GM23338 (cell line): ENCODE measurements at regions not wholly inside any gene's neighbourhood (a gene's known extent, or its start where the extent isn't known, plus 50 kb on each side); places are given as distances from the start of the nearest gene placed in this dataset.

ENCODE experiments used
- ATAC-seq: fragments of 200-7000 bp; cut with Tn5 transposase; 3 replicates; pipeline ENCODE4 v1.9.1; 2020
- DNase-seq: peaks from one replicate; pipeline ENCODE4 v3.0.0-alpha.2; 2015; ENCODE audit warnings: low spot score
- H2AFZ ChIP-seq: fragments of 200-600 bp; sonication (generic); 2 replicates; pipeline ENCODE4 v1.8.0; 2016; ENCODE audit warnings: antibody characterized with exemption, mild to moderate bottlenecking, moderate library complexity
- H3F3A ChIP-seq: fragments of 200-600 bp; sonication (generic); replicated peaks from 2 replicates; pipeline ENCODE4 v1.8.0; 2017; ENCODE audit warnings: antibody characterized with exemption, mixed run types, low read depth
- H3K27ac ChIP-seq: fragments of 200-600 bp; sonication (generic); 2 replicates; pipeline ENCODE4 v1.6.1; 2016; ENCODE audit warnings: low read depth
- H3K27me3 ChIP-seq: fragments of 200-600 bp; sonication (generic); 2 replicates; pipeline ENCODE4 v1.8.0; 2016; ENCODE audit warnings: mild to moderate bottlenecking, mixed run types, moderate library complexity; ENCODE audit not compliant: insufficient read depth
- H3K36me3 ChIP-seq: fragments of 200-600 bp; sonication (generic); 2 replicates; pipeline ENCODE4 v1.8.0; 2016; ENCODE audit warnings: mild to moderate bottlenecking; ENCODE audit not compliant: insufficient read depth
- H3K4me1 ChIP-seq: fragments of 200-600 bp; sonication (generic); 2 replicates; pipeline ENCODE4 v1.8.0; 2016; ENCODE audit warnings: mild to moderate bottlenecking, moderate library complexity; ENCODE audit not compliant: insufficient read depth
- H3K4me2 ChIP-seq: fragments of 200-600 bp; sonication (generic); 2 replicates; pipeline ENCODE4 v1.7.1; 2017; ENCODE audit warnings: mixed run types
- H3K4me3 ChIP-seq: fragments of 200-600 bp; sonication (generic); 2 replicates; pipeline ENCODE4 v1.6.1; 2016; ENCODE audit warnings: mixed run types
- H3K79me2 ChIP-seq: fragments of 200-600 bp; sonication (generic); replicated peaks from 2 replicates; pipeline ENCODE4 v1.8.0; 2017; ENCODE audit warnings: mild to moderate bottlenecking; ENCODE audit not compliant: insufficient read depth
- H3K9me2 ChIP-seq: fragments of 200-600 bp; sonication (generic); 2 replicates; pipeline ENCODE4 v1.8.0; 2017; ENCODE audit not compliant: insufficient read depth
- H4K20me1 ChIP-seq: fragments of 200-600 bp; sonication (generic); replicated peaks from 2 replicates; pipeline ENCODE4 v1.8.0; 2017; ENCODE audit warnings: mild to moderate bottlenecking; ENCODE audit not compliant: insufficient read depth
- H3K27ac Mint-ChIP-seq: 2 replicates; pipeline ENCODE4 v1.8.0; 2020; ENCODE audit warnings: inconsistent platforms, mild to moderate bottlenecking, moderate library complexity, mixed read lengths
- H3K27me3 Mint-ChIP-seq: 3 replicates; pipeline ENCODE4 v1.8.0; 2022; ENCODE audit warnings: low read depth, mild to moderate bottlenecking, moderate library complexity, mixed read lengths, inconsistent platforms; ENCODE audit not compliant: insufficient read depth, poor library complexity
- H3K36me3 Mint-ChIP-seq: 3 replicates; pipeline ENCODE4 v1.8.0; 2021; ENCODE audit warnings: low read depth, mild to moderate bottlenecking, inconsistent platforms, moderate library complexity, mixed read lengths
- H3K4me1 Mint-ChIP-seq: 3 replicates; pipeline ENCODE4 v1.8.0; 2020; ENCODE audit warnings: mild to moderate bottlenecking, inconsistent platforms, mixed read lengths
- H3K4me3 Mint-ChIP-seq: 3 replicates; pipeline ENCODE4 v1.8.0; 2021; ENCODE audit warnings: moderate library complexity, mild to moderate bottlenecking, inconsistent platforms, mixed read lengths
- H3K9me3 Mint-ChIP-seq: 3 replicates; pipeline ENCODE4 v1.8.0; 2020; ENCODE audit warnings: moderate library complexity, mild to moderate bottlenecking, inconsistent platforms, mixed read lengths
- CREB1 ChIP-seq: fragments of 250-450 bp; sonication (Bioruptor Pico); IDR thresholded peaks from 2 replicates; pipeline ENCODE4 v1.5.0; 2020; ENCODE audit warnings: low read depth, mild to moderate bottlenecking, moderate library complexity
- CTCF ChIP-seq, 2 experiments: fragments of 200-600 bp in 1 of 2; sonication (generic) in 1 of 2; conservative IDR thresholded peaks; 2 replicates each; pipeline versions ENCODE4 v1.5.1 to v1.6.1; 2016 to 2017; ENCODE audit warnings: antibody characterized with exemption in 2 of 2, low read depth in 2 of 2, mild to moderate bottlenecking in 2 of 2, moderate library complexity in 1 of 2
- ETS1 ChIP-seq: IDR thresholded peaks from 2 replicates; pipeline ENCODE4 v1.6.1; 2016; ENCODE audit warnings: antibody characterized with exemption
- EZH2 ChIP-seq: fragments of 200-600 bp; sonication (generic); IDR thresholded peaks from one replicate; pipeline ENCODE4 v1.8.0; 2017; ENCODE audit warnings: antibody characterized with exemption, mild to moderate bottlenecking, low read depth; ENCODE audit not compliant: unreplicated experiment
- EZH2phosphoT487 ChIP-seq: fragments of 200-600 bp; sonication (generic); IDR thresholded peaks from one replicate; pipeline ENCODE4 v1.8.1; 2018; ENCODE audit warnings: antibody characterized with exemption; ENCODE audit not compliant: unreplicated experiment
- REST ChIP-seq: IDR thresholded peaks from one replicate; pipeline ENCODE4 v1.6.1; 2018; ENCODE audit warnings: antibody characterized with exemption; ENCODE audit not compliant: unreplicated experiment
- STAT1 ChIP-seq: IDR thresholded peaks from one replicate; pipeline ENCODE4 v1.6.1; 2016; ENCODE audit warnings: antibody characterized with exemption; ENCODE audit not compliant: unreplicated experiment
- TF ChIP-seq, protein P1 (sequence below): fragments of 250-450 bp; sonication (Bioruptor Pico); IDR thresholded peaks from 2 replicates; pipeline ENCODE4 v1.5.0; 2020; ENCODE audit warnings: mild to moderate bottlenecking, moderate library complexity

GRCh38 chrX:151476604-151477303 lies 79.7 kb downstream of the VMA21 start:
- H3F3A ChIP-seq, result no peaks in the 10 kb centered on the region
- peak; percentile 56 for ATAC-seq
- Mint-ChIP-seq H3K36me3 (no peaks in the 10 kb centered on the region; the same call in 2 of the 3 replicates), H3K9me3 (peaks cover 3% of the 10 kb centered on the region; the same call in 1 of the 3 replicates), H3K27me3 (no peaks in the 10 kb centered on the region), H3K4me3 (no peak overlapping the region), H3K4me1 (peaks cover 10% of the 10 kb centered on the region; the same call in 2 of the 3 replicates), H3K27ac (no peak overlapping the region)
- H3K27me3 ChIP-seq, result no peaks in the 10 kb centered on the region
- no peak overlapping the region for H3K4me3 ChIP-seq
- H3K4me2 ChIP-seq, result no peak overlapping the region
- no peak overlapping the region for H2AFZ ChIP-seq
- TF ChIP-seq REST, result no peak
- H3K4me1 ChIP-seq, result no peaks in the 10 kb centered on the region; the same call in 1 of the 2 replicates
- no peaks in the 10 kb centered on the region for H3K9me2 ChIP-seq
- DNase-seq, result peak; percentile 65
- no peaks in the 10 kb centered on the region for H3K36me3 ChIP-seq
- H3K27ac ChIP-seq, result 0 out of 2 replicates have a peak overlapping the region, but pooled peaks have one; percentile 76
- no peaks in the 10 kb centered on the region for H3K79me2 ChIP-seq
- H4K20me1 ChIP-seq, result no peaks in the 10 kb centered on the region

GRCh38 chrX:151478058-151478457 lies 81.1 kb downstream of the VMA21 start:
- no peak for ATAC-seq
- Histone ChIP-seq H3K79me2 (no peaks in the 10 kb centered on the region), H3K4me2 (no peak overlapping the region), H3K27me3 (no peaks in the 10 kb centered on the region), H3F3A (no peaks in the 10 kb centered on the region), H3K27ac (no peak overlapping the region), H3K4me3 (no peak overlapping the region), H3K4me1 (no peaks in the 10 kb centered on the region; the same call in 1 of the 2 replicates), H3K36me3 (no peaks in the 10 kb centered on the region), H2AFZ (no peak overlapping the region), H3K9me2 (no peaks in the 10 kb centered on the region), H4K20me1 (no peaks in the 10 kb centered on the region)
- Mint-ChIP-seq H3K27me3 (no peaks in the 10 kb centered on the region), H3K36me3 (no peaks in the 10 kb centered on the region), H3K4me3 (no peak overlapping the region), H3K9me3 (peaks cover 3% of the 10 kb centered on the region; the same call in 1 of the 3 replicates), H3K27ac (no peak overlapping the region), H3K4me1 (peaks cover 10% of the 10 kb centered on the region; the same call in 2 of the 3 replicates)
- DNase-seq, result no peak
- TF ChIP-seq ETS1 (no peak), STAT1 (no peak), CTCF (conservative IDR thresholded peaks at IDR 0.05; ENCODE audit: low read depth in 2 of 2) (no peak), EZH2 (no peak), CREB1 (no peak), EZH2phosphoT487 (no peak)
- TF ChIP-seq, protein P1, sequence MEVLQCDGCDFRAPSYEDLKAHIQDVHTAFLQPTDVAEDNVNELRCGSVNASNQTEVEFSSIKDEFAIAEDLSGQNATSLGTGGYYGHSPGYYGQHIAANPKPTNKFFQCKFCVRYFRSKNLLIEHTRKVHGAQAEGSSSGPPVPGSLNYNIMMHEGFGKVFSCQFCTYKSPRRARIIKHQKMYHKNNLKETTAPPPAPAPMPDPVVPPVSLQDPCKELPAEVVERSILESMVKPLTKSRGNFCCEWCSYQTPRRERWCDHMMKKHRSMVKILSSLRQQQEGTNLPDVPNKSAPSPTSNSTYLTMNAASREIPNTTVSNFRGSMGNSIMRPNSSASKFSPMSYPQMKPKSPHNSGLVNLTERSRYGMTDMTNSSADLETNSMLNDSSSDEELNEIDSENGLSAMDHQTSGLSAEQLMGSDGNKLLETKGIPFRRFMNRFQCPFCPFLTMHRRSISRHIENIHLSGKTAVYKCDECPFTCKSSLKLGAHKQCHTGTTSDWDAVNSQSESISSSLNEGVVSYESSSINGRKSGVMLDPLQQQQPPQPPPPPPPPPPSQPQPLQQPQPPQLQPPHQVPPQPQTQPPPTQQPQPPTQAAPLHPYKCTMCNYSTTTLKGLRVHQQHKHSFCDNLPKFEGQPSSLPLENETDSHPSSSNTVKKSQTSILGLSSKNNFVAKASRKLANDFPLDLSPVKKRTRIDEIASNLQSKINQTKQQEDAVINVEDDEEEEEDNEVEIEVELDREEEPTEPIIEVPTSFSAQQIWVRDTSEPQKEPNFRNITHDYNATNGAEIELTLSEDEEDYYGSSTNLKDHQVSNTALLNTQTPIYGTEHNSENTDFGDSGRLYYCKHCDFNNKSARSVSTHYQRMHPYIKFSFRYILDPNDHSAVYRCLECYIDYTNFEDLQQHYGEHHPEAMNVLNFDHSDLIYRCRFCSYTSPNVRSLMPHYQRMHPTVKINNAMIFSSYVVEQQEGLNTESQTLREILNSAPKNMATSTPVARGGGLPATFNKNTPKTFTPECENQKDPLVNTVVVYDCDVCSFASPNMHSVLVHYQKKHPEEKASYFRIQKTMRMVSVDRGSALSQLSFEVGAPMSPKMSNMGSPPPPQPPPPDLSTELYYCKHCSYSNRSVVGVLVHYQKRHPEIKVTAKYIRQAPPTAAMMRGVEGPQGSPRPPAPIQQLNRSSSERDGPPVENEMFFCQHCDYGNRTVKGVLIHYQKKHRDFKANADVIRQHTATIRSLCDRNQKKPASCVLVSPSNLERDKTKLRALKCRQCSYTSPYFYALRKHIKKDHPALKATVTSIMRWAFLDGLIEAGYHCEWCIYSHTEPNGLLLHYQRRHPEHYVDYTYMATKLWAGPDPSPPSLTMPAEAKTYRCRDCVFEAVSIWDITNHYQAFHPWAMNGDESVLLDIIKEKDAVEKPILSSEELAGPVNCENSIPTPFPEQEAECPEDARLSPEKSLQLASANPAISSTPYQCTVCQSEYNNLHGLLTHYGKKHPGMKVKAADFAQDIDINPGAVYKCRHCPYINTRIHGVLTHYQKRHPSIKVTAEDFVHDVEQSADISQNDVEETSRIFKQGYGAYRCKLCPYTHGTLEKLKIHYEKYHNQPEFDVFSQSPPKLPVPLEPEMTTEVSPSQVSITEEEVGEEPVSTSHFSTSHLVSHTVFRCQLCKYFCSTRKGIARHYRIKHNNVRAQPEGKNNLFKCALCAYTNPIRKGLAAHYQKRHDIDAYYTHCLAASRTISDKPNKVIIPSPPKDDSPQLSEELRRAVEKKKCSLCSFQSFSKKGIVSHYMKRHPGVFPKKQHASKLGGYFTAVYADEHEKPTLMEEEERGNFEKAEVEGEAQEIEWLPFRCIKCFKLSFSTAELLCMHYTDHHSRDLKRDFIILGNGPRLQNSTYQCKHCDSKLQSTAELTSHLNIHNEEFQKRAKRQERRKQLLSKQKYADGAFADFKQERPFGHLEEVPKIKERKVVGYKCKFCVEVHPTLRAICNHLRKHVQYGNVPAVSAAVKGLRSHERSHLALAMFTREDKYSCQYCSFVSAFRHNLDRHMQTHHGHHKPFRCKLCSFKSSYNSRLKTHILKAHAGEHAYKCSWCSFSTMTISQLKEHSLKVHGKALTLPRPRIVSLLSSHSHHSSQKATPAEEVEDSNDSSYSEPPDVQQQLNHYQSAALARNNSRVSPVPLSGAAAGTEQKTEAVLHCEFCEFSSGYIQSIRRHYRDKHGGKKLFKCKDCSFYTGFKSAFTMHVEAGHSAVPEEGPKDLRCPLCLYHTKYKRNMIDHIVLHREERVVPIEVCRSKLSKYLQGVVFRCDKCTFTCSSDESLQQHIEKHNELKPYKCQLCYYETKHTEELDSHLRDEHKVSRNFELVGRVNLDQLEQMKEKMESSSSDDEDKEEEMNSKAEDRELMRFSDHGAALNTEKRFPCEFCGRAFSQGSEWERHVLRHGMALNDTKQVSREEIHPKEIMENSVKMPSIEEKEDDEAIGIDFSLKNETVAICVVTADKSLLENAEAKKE (CRISPR knock-in tag), result no peak
